Neuronal stem cell (in vitro differentiated cells): ENCODE measurements at regions not wholly inside any gene's neighbourhood (a gene's known extent, or its start where the extent isn't known, plus 50 kb on each side); places are given as distances from the start of the nearest gene placed in this dataset.

Source experiments
- DNase-seq: peaks from one replicate; pipeline ENCODE4 v3.0.0-alpha.2; 2013; ENCODE audit warnings: low spot score
- H2AFZ ChIP-seq: one replicate; pipeline ENCODE4 v1.6.1; 2013; ENCODE audit warnings: mild to moderate bottlenecking, low read length, inconsistent platforms
- H2AK5ac ChIP-seq: 2 replicates; pipeline ENCODE4 v1.6.1; 2013; ENCODE audit warnings: low read depth, mild to moderate bottlenecking, inconsistent platforms, low read length, moderate library complexity, mixed read lengths
- H2BK120ac ChIP-seq: 2 replicates; pipeline ENCODE4 v1.6.1; 2013; ENCODE audit warnings: low read depth, mild to moderate bottlenecking, inconsistent platforms, low read length, moderate library complexity, mixed read lengths
- H2BK12ac ChIP-seq: one replicate; pipeline ENCODE4 v1.6.1; 2013; ENCODE audit warnings: low read length, inconsistent platforms
- H2BK15ac ChIP-seq: 2 replicates; pipeline ENCODE4 v1.6.1; 2013; ENCODE audit warnings: mild to moderate bottlenecking, low read length, inconsistent platforms, mixed read lengths
- H2BK5ac ChIP-seq: one replicate; pipeline ENCODE4 v1.6.1; 2013; ENCODE audit warnings: inconsistent platforms, mild to moderate bottlenecking, low read length, moderate library complexity
- H3K14ac ChIP-seq: one replicate; pipeline ENCODE4 v1.6.1; 2013; ENCODE audit warnings: low read length, inconsistent platforms
- H3K18ac ChIP-seq: 2 replicates; pipeline ENCODE4 v1.6.1; 2013; ENCODE audit warnings: low read length, inconsistent platforms
- H3K23ac ChIP-seq: 2 replicates; pipeline ENCODE4 v1.6.1; 2013; ENCODE audit warnings: low read depth, mild to moderate bottlenecking, mixed read lengths, low read length, inconsistent platforms; ENCODE audit not compliant: poor library complexity
- H3K27ac ChIP-seq: replicated peaks from 3 replicates; pipeline ENCODE4 v1.5.1; 2013; ENCODE audit warnings: low read length, inconsistent platforms
- H3K27me3 ChIP-seq, 3 experiments: 2 replicates each; pipeline ENCODE4 v1.6.1; 2013; ENCODE audit warnings: low read length in 3 of 3, mild to moderate bottlenecking in 2 of 3, inconsistent platforms in 1 of 3, low read depth in 1 of 3, mixed read lengths in 1 of 3, moderate library complexity in 1 of 3; ENCODE audit not compliant: control insufficient read depth in 3 of 3, insufficient read depth in 3 of 3
- H3K36me3 ChIP-seq, 2 donors: replicated peaks in 1 of 2; 2 replicates each; pipeline ENCODE4 v1.6.1; 2013; ENCODE audit warnings: low read length in 2 of 2; ENCODE audit not compliant: control insufficient read depth in 2 of 2, insufficient read depth in 2 of 2
- H3K4ac ChIP-seq: 2 replicates; pipeline ENCODE4 v1.6.1; 2013; ENCODE audit warnings: inconsistent platforms, mild to moderate bottlenecking, low read length, moderate library complexity
- H3K4me1 ChIP-seq, 2 donors: 1 replicate in 1 of 2; 2 replicates in 1 of 2; pipeline ENCODE4 v1.6.1; 2013; ENCODE audit warnings: low read length in 2 of 2, low read depth in 1 of 2; ENCODE audit not compliant: control insufficient read depth in 2 of 2, insufficient read depth in 1 of 2
- H3K4me2 ChIP-seq: one replicate; pipeline ENCODE4 v1.6.1; 2013; ENCODE audit warnings: mild to moderate bottlenecking, low read length, inconsistent platforms; ENCODE audit not compliant: insufficient read depth, poor library complexity, severe bottlenecking
- H3K4me3 ChIP-seq, 2 donors: 2 replicates each; pipeline ENCODE4 v1.5.1; 2013; ENCODE audit warnings: low read length in 2 of 2, mild to moderate bottlenecking in 2 of 2, inconsistent platforms in 1 of 2, moderate library complexity in 1 of 2
- H3K79me1 ChIP-seq: one replicate; pipeline ENCODE4 v1.6.1; 2013; ENCODE audit warnings: low read depth, mild to moderate bottlenecking, inconsistent platforms, low read length, moderate library complexity
- H3K9ac ChIP-seq: one replicate; pipeline ENCODE4 v1.6.1; 2013; ENCODE audit warnings: mild to moderate bottlenecking, low read depth, low read length, inconsistent platforms; ENCODE audit not compliant: poor library complexity
- H3K9me3 ChIP-seq, 2 donors: replicated peaks in 1 of 2; 2 replicates each; pipeline versions ENCODE3 to v1.6.1; 2013; ENCODE audit warnings: low read length in 2 of 2, mild to moderate bottlenecking in 2 of 2, inconsistent platforms in 1 of 2, low read depth in 1 of 2, mixed read lengths in 1 of 2, moderate library complexity in 1 of 2; ENCODE audit not compliant: control insufficient read depth in 2 of 2, insufficient read depth in 1 of 2
- H4K8ac ChIP-seq: one replicate; pipeline ENCODE4 v1.6.1; 2013; ENCODE audit warnings: low read depth, mild to moderate bottlenecking, inconsistent platforms, low read length, moderate library complexity
- H4K91ac ChIP-seq: one replicate; pipeline ENCODE4 v1.6.1; 2013; ENCODE audit warnings: low read length, low read depth, mild to moderate bottlenecking, inconsistent platforms; ENCODE audit not compliant: poor library complexity
- WGBS, 2 donors: extraction: QIAGEN DNeasy Blood & Tissue Kit; methylation state at CpG; one replicate each; pipeline ENCODE4 v1.1.7; 2013; ENCODE audit warnings: missing lambda C conversion rate in 2 of 2, mixed read lengths in 1 of 2; ENCODE audit not compliant: insufficient read length in 2 of 2, insufficient replicate concordance in 1 of 2; ENCODE audit errors: extremely low coverage in 2 of 2; 5-methylcytosine and 5-hydroxymethylcytosine counted together

- Histone ChIP-seq H3K36me3 (no peaks in the 10 kb centered on the region), H3K4me1 (no peaks in the 10 kb centered on the region), H3K14ac (no peak overlapping the region), H3K4me2 (no peak overlapping the region), H2BK120ac (no peak overlapping the region), H3K79me1 (no peaks in the 10 kb centered on the region), H4K91ac (no peak overlapping the region), H3K27me3 (no peaks in the 10 kb centered on the region), H2AK5ac (no peak overlapping the region), H2BK15ac (no peak overlapping the region), H3K27ac (no peak overlapping the region), H3K18ac (no peak overlapping the region), H2BK5ac (no peak overlapping the region), H3K4me3 (no peak overlapping the region), H3K4ac (no peak overlapping the region), H3K9ac (no peak overlapping the region), H2BK12ac (no peak overlapping the region), H3K23ac (no peak overlapping the region), H4K8ac (no peak overlapping the region), H2AFZ (no peak overlapping the region), H3K9me3 (peaks cover 0 to 14% of the 10 kb centered on the region in 2 donors)
- DNase-seq = no peak
- WGBS, 2 donors = no CpG with 5 or more reads among the region's 1 CpG
These were observed 913.2 kb downstream of the TRHDE start for GRCh38 chr12:73185403-73185802.

- no peak for DNase-seq
- Histone ChIP-seq H3K9ac (no peak overlapping the region), H2AK5ac (no peak overlapping the region), H3K27me3 (no peaks in the 10 kb centered on the region), H2AFZ (no peak overlapping the region), H3K4ac (no peak overlapping the region), H2BK5ac (no peak overlapping the region), H3K27ac (no peak overlapping the region), H2BK15ac (no peak overlapping the region), H3K36me3 (no peaks in the 10 kb centered on the region), H3K4me1 (no peaks in the 10 kb centered on the region), H4K91ac (no peak overlapping the region), H3K18ac (no peak overlapping the region), H3K14ac (no peak overlapping the region), H3K23ac (no peak overlapping the region), H3K9me3 (peaks cover 0 to 14% of the 10 kb centered on the region in 2 donors), H3K4me3 (no peak overlapping the region), H2BK120ac (no peak overlapping the region), H3K79me1 (no peaks in the 10 kb centered on the region), H3K4me2 (no peak overlapping the region), H2BK12ac (no peak overlapping the region), H4K8ac (no peak overlapping the region)
- WGBS, 2 donors = no CpG with 5 or more reads among the region's 2 CpGs
These were observed 914.1 kb downstream of the TRHDE start for GRCh38 chr12:73186272-73186671.

GRCh38 chr12:73187765-73188164 lies 915.6 kb downstream of the TRHDE start:
- no peak overlapping the region for H2AK5ac ChIP-seq
- WGBS, 2 donors = no CpG with 5 or more reads among the region's 1 CpG
- H3K27ac ChIP-seq = no peak overlapping the region
- DNase-seq = no peak
- H3K4me1 ChIP-seq = no peaks in the 10 kb centered on the region
- H3K18ac ChIP-seq = no peak overlapping the region
- no peak overlapping the region for H4K91ac ChIP-seq
- H2BK12ac ChIP-seq = no peak overlapping the region
- H3K4ac ChIP-seq = no peak overlapping the region
- peaks cover 0 to 14% of the 10 kb centered on the region in 2 donors for H3K9me3 ChIP-seq
- H2AFZ ChIP-seq = no peak overlapping the region
- no peak overlapping the region for H2BK5ac ChIP-seq
- H3K27me3 ChIP-seq = no peaks in the 10 kb centered on the region
- H4K8ac ChIP-seq = no peak overlapping the region
- no peak overlapping the region for H3K4me3 ChIP-seq
- H3K14ac ChIP-seq = no peak overlapping the region
- H3K79me1 ChIP-seq = no peaks in the 10 kb centered on the region
- no peak overlapping the region for H3K9ac ChIP-seq
- no peak overlapping the region for H2BK15ac ChIP-seq
- no peak overlapping the region for H3K23ac ChIP-seq
- H3K36me3 ChIP-seq = no peaks in the 10 kb centered on the region
- H2BK120ac ChIP-seq = no peak overlapping the region
- no peak overlapping the region for H3K4me2 ChIP-seq

- Histone ChIP-seq H3K4ac (no peak overlapping the region), H4K91ac (no peak overlapping the region), H3K27ac (no peak overlapping the region), H3K27me3 (no peaks in the 10 kb centered on the region), H2BK5ac (no peak overlapping the region), H3K4me2 (no peak overlapping the region), H2AFZ (peak overlapping the region; percentile 3), H2BK15ac (no peak overlapping the region), H2BK120ac (no peak overlapping the region), H2BK12ac (no peak overlapping the region), H3K79me1 (no peaks in the 10 kb centered on the region), H3K36me3 (no peaks in the 10 kb centered on the region), H2AK5ac (no peak overlapping the region), H3K4me1 (no peaks in the 10 kb centered on the region), H4K8ac (no peak overlapping the region), H3K23ac (no peak overlapping the region), H3K9ac (no peak overlapping the region), H3K9me3 (peaks cover 0 to 6% of the 10 kb centered on the region in 2 donors), H3K14ac (no peak overlapping the region), H3K4me3 (no peak overlapping the region), H3K18ac (no peak overlapping the region)
- WGBS, 2 donors = no CpG with 5 or more reads among the region's 5 CpGs
- DNase-seq = no peak
These were observed 938.5 kb downstream of the TRHDE start for GRCh38 chr12:73210548-73211204.
